DND-41 (cell line): ENCODE measurements at regions not wholly inside any gene's neighbourhood (a gene's known extent, or its start where the extent isn't known, plus 50 kb on each side); places are given as distances from the start of the nearest gene placed in this dataset.

ENCODE experiments used
- EZH2 ChIP-seq: IDR thresholded peaks from 3 replicates; pipeline ENCODE4 v1.6.1; 2012; ENCODE audit warnings: borderline replicate concordance, low read depth, mild to moderate bottlenecking, moderate library complexity, low read length, inconsistent platforms; ENCODE audit not compliant: severe bottlenecking
- TF ChIP-seq, protein P1 (sequence below): IDR thresholded peaks from 2 replicates; pipeline ENCODE4 v1.5.1; 2012; ENCODE audit warnings: borderline replicate concordance, low read length, moderate library complexity, mild to moderate bottlenecking; ENCODE audit not compliant: poor library complexity, severe bottlenecking; ENCODE audit errors: extremely low read depth

DNA sequence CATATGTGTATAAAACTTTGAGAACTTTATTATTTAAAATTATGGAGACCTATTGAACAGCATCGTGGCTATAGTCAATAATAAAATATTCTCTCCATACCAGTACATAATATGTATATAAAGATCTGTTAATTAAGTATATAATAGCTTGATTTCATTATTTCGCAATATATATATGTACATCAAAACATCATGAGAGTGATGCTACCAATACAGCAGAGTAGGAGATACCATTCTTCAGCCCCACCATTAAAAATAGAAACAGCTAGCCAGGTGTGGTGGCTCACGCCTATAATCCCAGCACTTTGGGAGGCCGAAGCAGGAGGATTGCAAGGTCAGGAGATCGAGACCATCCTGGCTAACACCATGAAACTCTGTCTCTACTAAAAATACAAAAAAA is 1755.3 kb upstream of the SPRY2 start:
- no peak for TF ChIP-seq EZH2
- TF ChIP-seq, protein P1, sequence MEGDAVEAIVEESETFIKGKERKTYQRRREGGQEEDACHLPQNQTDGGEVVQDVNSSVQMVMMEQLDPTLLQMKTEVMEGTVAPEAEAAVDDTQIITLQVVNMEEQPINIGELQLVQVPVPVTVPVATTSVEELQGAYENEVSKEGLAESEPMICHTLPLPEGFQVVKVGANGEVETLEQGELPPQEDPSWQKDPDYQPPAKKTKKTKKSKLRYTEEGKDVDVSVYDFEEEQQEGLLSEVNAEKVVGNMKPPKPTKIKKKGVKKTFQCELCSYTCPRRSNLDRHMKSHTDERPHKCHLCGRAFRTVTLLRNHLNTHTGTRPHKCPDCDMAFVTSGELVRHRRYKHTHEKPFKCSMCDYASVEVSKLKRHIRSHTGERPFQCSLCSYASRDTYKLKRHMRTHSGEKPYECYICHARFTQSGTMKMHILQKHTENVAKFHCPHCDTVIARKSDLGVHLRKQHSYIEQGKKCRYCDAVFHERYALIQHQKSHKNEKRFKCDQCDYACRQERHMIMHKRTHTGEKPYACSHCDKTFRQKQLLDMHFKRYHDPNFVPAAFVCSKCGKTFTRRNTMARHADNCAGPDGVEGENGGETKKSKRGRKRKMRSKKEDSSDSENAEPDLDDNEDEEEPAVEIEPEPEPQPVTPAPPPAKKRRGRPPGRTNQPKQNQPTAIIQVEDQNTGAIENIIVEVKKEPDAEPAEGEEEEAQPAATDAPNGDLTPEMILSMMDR = no peak
